SK-N-SH treated with all-trans-retinoic acid at 6 μM for 48 hours (cell line): ENCODE measurements at regions not wholly inside any gene's neighbourhood (a gene's known extent, or its start where the extent isn't known, plus 50 kb on each side); places are given as distances from the start of the nearest gene placed in this dataset.

Source experiments
- ATAC-seq: fragments of 200-7000 bp; cut with Tn5 transposase; 3 replicates; pipeline ENCODE4 v1.9.1; 2020; ENCODE audit warnings: mild to moderate bottlenecking, moderate library complexity
- CREB5 ChIP-seq: fragments of 250-450 bp; sonication (Bioruptor Pico); IDR thresholded peaks from 2 replicates; pipeline ENCODE4 v1.5.1; 2020; ENCODE audit warnings: low read depth, mild to moderate bottlenecking, moderate library complexity
- CSDC2 ChIP-seq: fragments of 250-450 bp; sonication (Bioruptor Pico); IDR thresholded peaks from 2 replicates; pipeline ENCODE4 v1.5.0; 2020; ENCODE audit warnings: mild to moderate bottlenecking, moderate library complexity
- ESRRG ChIP-seq: fragments of 250-450 bp; sonication (Bioruptor Pico); IDR thresholded peaks from 2 replicates; pipeline ENCODE4 v1.6.1; 2021; ENCODE audit warnings: mild to moderate bottlenecking
- GLIS3 ChIP-seq: fragments of 250-450 bp; sonication (Bioruptor Pico); IDR thresholded peaks from 2 replicates; pipeline ENCODE4 v1.5.0; 2020; ENCODE audit warnings: mild to moderate bottlenecking, moderate library complexity
- ISL1 ChIP-seq: fragments of 250-450 bp; sonication (Bioruptor Pico); IDR thresholded peaks from 2 replicates; pipeline ENCODE4 v2.1.2; 2022; ENCODE audit warnings: mild to moderate bottlenecking, moderate library complexity
- OSR1 ChIP-seq: fragments of 250-450 bp; sonication (Bioruptor Pico); IDR thresholded peaks from 2 replicates; pipeline ENCODE4 v1.8.0; 2022; ENCODE audit warnings: moderate library complexity, mild to moderate bottlenecking, inconsistent platforms
- PATZ1 ChIP-seq: fragments of 250-450 bp; sonication (Bioruptor Pico); IDR thresholded peaks from 2 replicates; pipeline ENCODE4 v1.8.0; 2020; ENCODE audit warnings: mild to moderate bottlenecking, moderate library complexity, borderline replicate concordance
- POU6F1 ChIP-seq: fragments of 250-450 bp; sonication (Bioruptor Pico); IDR thresholded peaks from 2 replicates; pipeline ENCODE4 v1.8.0; 2021; ENCODE audit warnings: low read depth, mild to moderate bottlenecking, moderate library complexity, borderline replicate concordance
- PPARA ChIP-seq: fragments of 250-450 bp; sonication (Bioruptor Pico); IDR thresholded peaks from 2 replicates; pipeline ENCODE4 v1.5.0; 2020; ENCODE audit warnings: mild to moderate bottlenecking, borderline replicate concordance
- RARB ChIP-seq: fragments of 250-450 bp; sonication (Bioruptor Pico); IDR thresholded peaks from 2 replicates; pipeline ENCODE4 v1.8.0; 2021; ENCODE audit warnings: mild to moderate bottlenecking, moderate library complexity
- TCF4 ChIP-seq: fragments of 250-450 bp; sonication (Bioruptor Pico); IDR thresholded peaks from 2 replicates; pipeline ENCODE4 v1.8.0; 2021; ENCODE audit warnings: mild to moderate bottlenecking, moderate library complexity, borderline replicate concordance
- TOX ChIP-seq: fragments of 250-450 bp; sonication (Bioruptor Pico); IDR thresholded peaks from 2 replicates; pipeline ENCODE4 v1.8.0; 2021; ENCODE audit warnings: mild to moderate bottlenecking, moderate library complexity, borderline replicate concordance
- TSHZ2 ChIP-seq: fragments of 250-450 bp; sonication (Bioruptor Pico); IDR thresholded peaks from 2 replicates; pipeline ENCODE4 v1.5.0; 2020; ENCODE audit warnings: mild to moderate bottlenecking, moderate library complexity
- ZC3H10 ChIP-seq: fragments of 250-450 bp; sonication (Bioruptor Pico); IDR thresholded peaks from 2 replicates; pipeline ENCODE4 v1.5.1; 2021; ENCODE audit warnings: mild to moderate bottlenecking, moderate library complexity
- ZFP3 ChIP-seq: fragments of 250-450 bp; sonication (Bioruptor Pico); IDR thresholded peaks from 2 replicates; pipeline ENCODE4 v1.5.0; 2020; ENCODE audit warnings: mild to moderate bottlenecking, moderate library complexity
- ZFP30 ChIP-seq: fragments of 450-650 bp; formaldehyde crosslinking; IDR thresholded peaks from 2 replicates; pipeline ENCODE4 v1.5.0; 2022; ENCODE audit warnings: mild to moderate bottlenecking, moderate library complexity
- ZNF565 ChIP-seq: fragments of 450-650 bp; formaldehyde crosslinking; conservative IDR thresholded peaks from 2 replicates; pipeline ENCODE4 v1.5.0; 2020; ENCODE audit warnings: low read depth, mild to moderate bottlenecking, moderate library complexity
- ZNF70 ChIP-seq: fragments of 450-650 bp; formaldehyde crosslinking; IDR thresholded peaks from 2 replicates; pipeline ENCODE4 v1.5.0; 2020; ENCODE audit warnings: mild to moderate bottlenecking, moderate library complexity

- no peak for ATAC-seq
- no peak for TF ChIP-seq ZNF565 (CRISPR knock-in tag)
- no peak for TF ChIP-seq GLIS3 (CRISPR knock-in tag)
These were observed 69.3 kb upstream of the NEDD4L start for GRCh38 chr18:57974585-57975265.

- no peak for ATAC-seq
- TF ChIP-seq CREB5 (CRISPR knock-in tag) (no peak), POU6F1 (no peak), TCF4 (no peak), GLIS3 (CRISPR knock-in tag) (no peak), ZNF70 (no peak), ZFP3 (CRISPR knock-in tag) (no peak), ISL1 (no peak), ZC3H10 (CRISPR knock-in tag) (no peak), ESRRG (no peak), CSDC2 (no peak)
These were observed 70.1 kb upstream of the NEDD4L start for GRCh38 chr18:57973889-57974288.

- ATAC-seq = no peak
- TF ChIP-seq TCF4 (no peak), TOX (CRISPR knock-in tag) (no peak), ISL1 (no peak), PATZ1 (CRISPR knock-in tag) (no peak)
These were observed 73.5 kb upstream of the NEDD4L start for GRCh38 chr18:57970356-57971095.

- ATAC-seq = no peak
- TF ChIP-seq GLIS3 (CRISPR knock-in tag) (no peak), POU6F1 (no peak), ESRRG (no peak), ISL1 (no peak), ZNF565 (CRISPR knock-in tag) (no peak), ZNF70 (no peak), RARB (CRISPR knock-in tag) (no peak), CSDC2 (no peak), PATZ1 (CRISPR knock-in tag) (no peak), ZC3H10 (CRISPR knock-in tag) (no peak), TOX (CRISPR knock-in tag) (no peak), TSHZ2 (CRISPR knock-in tag) (no peak), ZFP3 (CRISPR knock-in tag) (no peak), ZFP30 (CRISPR knock-in tag) (no peak), OSR1 (CRISPR knock-in tag) (no peak), PPARA (CRISPR knock-in tag) (no peak)
These were observed 74.2 kb upstream of the NEDD4L start for GRCh38 chr18:57969824-57970223.
